Iris pigment epithelial cell (primary cell): ENCODE measurements at regions not wholly inside any gene's neighbourhood (a gene's known extent, or its start where the extent isn't known, plus 50 kb on each side); places are given as distances from the start of the nearest gene placed in this dataset.

Experiments used
- DNase-seq: peaks from one replicate; pipeline ENCODE4 v3.0.0-alpha.2; 2011; ENCODE audit warnings: low read depth

- no peak for DNase-seq
Measured at GRCh38 chr4:33171873-33172525, 2451.8 kb downstream of the PCDH7 start.

DNA sequence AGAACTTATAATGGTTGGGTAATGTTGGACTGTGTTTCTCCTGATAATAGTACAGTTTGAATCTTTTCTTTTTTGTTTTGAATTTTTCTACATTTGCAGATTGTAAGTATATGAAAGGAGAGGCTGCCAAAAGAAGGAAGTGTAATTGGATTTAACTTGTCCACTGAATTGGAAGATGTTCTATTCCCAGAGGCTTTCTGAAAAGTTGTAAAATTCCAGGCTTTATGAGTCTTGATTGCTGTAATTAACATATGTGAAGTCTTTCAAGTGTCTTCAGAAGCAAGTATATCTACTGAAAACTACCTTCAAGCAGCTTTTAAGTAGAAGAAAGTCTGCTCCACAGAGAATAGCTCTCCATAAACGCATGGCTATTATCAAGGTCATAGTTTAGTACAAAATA lies 2456.4 kb downstream of the PCDH7 start:
- DNase-seq, result no peak

DNA sequence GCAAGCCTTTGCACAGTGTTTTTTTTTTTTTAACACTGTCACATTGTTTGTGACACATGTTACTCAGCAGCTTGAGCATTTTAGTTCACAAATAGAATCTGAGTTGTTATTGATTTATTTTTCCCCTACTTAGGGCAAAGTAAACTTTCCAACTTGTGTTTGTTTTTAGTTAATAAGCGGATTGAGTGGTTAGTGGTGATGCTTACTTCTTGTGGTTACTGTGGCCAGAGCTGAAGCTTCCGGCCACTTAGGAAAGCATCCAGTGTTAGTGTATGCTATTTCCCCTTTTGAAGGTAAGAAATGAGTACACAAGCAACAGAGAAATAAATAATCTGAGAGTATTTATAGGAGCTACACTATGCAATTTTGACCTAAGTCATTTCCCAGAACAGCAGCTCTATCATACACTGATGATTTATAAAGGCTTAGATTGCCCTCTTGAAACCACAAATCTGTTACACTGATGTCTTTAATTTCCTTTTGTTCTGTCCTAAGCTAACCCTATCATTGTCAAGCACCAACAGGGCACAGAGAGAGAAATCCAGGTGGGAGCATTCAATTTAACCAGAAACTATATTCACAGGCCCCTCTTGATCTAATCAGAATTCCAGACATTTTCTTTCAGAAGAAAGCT lies 2464.6 kb downstream of the PCDH7 start:
- peak; percentile 4 for DNase-seq

GRCh38 chr4:33187035-33187434 lies 2466.9 kb downstream of the PCDH7 start:
- DNase-seq, result no peak

GRCh38 chr4:33188733-33189132 lies 2468.6 kb downstream of the PCDH7 start:
- no peak for DNase-seq

GRCh38 chr4:33189169-33189568 lies 2469.0 kb downstream of the PCDH7 start:
- no peak for DNase-seq

- DNase-seq, result no peak
Measured at GRCh38 chr4:33193109-33193508, 2472.9 kb downstream of the PCDH7 start.

DNA sequence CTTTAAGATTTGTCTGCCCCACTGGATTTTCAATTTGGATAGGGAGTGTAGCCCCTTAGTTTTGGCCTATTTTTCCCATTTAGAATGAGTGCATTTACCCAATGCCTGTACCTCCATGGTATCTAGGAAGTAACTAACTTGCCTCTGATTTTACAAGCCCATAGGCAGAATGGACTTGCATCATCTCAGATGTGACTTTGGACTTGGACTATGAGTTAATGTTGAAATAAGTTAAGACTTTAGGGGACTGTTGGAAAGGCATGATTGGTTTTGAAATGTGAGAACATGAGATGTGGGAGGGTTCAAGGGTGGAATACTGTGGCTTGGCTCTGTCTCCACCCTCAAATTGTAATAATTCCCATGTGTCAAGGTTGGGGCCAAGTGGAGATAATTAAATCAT lies 2480.2 kb downstream of the PCDH7 start:
- DNase-seq, result no peak

DNA sequence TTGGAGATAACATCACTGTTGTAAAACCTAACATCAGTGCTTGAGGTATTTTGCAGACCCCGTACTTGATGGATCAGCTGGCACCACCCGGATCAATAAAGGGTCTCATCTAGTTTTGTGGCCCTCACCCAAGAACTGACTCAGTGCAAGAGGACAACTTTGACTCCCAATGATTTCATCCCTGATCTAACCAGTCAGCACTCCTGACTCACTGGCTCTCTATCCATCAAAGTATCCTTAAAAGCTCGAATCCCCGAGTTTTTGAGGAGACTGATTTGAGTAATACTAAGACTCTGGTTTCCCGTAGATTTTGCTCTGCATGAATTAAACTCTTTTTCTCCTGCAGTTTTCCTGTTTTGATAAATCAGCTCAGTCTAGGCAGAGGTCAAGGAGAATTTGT lies 2498.1 kb downstream of the PCDH7 start:
- no peak for DNase-seq

DNA sequence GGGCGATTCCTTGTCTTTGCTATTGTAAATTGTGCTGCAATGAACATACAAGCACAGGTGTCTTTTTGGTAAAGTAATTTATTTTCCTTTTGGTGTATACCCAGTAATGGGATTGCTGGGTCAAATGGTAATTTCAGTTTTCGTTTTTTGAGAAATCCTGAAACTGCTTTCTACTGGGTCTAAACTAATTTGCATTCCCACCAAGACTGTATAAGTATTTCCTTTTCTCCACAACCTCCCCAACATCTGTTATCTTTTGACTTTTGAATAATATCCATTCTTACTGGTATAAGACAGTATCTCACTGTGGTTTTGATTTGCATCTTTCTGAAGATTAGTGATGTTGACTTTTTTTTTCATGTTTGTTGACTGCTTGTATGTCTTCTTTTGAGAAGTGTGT lies 2506.0 kb downstream of the PCDH7 start:
- DNase-seq, result no peak

GRCh38 chr4:33226783-33227182 lies 2506.6 kb downstream of the PCDH7 start:
- DNase-seq, result no peak

DNA sequence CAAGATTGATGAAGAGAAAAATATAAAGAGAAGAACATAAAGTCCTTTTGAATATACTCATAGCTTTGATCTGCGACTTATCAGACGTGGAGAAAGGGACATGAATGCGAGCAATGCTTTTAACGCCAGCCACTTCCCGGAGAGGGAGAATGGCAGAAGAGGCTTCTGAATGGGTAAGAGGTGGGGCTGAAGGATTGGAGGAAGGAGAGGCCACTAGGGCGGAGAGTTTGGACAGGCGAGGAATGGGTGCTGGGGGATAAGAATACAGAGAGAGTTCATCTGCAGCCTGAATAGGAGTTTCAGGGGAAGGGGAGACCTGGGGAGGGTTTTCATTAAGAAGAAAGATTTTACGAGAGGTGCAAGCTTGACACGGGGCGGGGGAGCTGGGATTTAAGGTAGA lies 2534.9 kb downstream of the PCDH7 start:
- DNase-seq, result no peak

GRCh38 chr4:33255507-33255906 lies 2535.3 kb downstream of the PCDH7 start:
- DNase-seq, result no peak

DNA sequence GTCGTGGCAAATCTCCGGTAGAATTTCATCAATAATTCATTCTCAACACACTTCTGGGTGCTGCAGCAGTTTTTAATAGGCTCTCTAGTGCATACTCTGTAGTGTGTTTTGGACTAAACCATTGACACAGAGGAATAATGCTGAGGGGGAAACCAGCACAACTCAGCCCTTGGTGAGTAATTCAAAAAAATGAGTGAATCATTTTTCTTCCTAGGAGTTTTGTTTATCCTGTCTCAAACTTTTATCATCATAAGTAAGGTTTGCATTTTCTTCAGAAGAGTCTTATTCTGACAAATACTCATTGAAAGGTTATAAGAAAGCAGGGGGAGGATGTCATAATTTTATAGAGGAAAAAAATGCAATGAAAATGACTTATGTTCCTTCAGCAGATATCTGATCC lies 2542.7 kb downstream of the PCDH7 start:
- peak; percentile 52 for DNase-seq

- no peak for DNase-seq
Measured at GRCh38 chr4:33268776-33269175, 2548.6 kb downstream of the PCDH7 start.

DNA sequence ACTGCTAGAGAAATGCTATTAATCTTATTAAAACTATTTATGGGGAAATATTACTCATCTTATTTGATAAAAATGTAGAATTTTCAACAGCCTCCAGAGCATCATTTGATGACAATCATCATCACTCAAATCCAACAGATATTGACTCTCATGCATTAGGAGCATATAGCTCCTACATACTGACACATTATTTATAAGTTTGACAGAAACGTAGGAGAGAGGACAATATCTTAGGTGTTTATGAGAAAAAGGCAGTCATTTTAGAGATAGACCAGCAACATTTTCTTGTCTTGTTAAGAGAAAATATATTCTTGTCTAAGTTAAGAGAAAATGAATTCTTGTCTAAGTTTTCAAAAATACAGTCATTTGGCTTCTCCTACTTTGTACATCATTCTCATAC lies 2550.2 kb downstream of the PCDH7 start:
- no peak for DNase-seq

- no peak for DNase-seq
Measured at GRCh38 chr4:33272722-33273121, 2552.6 kb downstream of the PCDH7 start.

DNA sequence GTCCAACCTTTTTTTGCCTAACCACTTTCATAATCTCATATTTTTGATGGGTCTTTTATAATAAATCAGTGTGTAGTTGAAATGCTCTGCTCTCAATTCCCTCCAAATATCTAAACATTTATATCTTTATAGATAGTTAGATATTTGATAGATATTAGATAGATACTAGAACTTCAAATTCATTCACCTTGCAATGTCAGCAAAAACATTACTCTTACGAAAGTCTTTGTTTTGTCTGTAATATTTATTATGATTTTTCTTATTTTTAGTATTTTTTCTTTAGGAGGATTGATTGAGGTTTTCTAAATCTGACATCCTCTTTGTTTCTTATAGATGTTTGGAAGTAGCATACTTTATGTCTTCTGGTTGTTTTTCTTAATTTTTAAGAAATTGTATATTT lies 2563.6 kb downstream of the PCDH7 start:
- no peak for DNase-seq

- no peak for DNase-seq
Measured at GRCh38 chr4:33296876-33297455, 2576.8 kb downstream of the PCDH7 start.

DNA sequence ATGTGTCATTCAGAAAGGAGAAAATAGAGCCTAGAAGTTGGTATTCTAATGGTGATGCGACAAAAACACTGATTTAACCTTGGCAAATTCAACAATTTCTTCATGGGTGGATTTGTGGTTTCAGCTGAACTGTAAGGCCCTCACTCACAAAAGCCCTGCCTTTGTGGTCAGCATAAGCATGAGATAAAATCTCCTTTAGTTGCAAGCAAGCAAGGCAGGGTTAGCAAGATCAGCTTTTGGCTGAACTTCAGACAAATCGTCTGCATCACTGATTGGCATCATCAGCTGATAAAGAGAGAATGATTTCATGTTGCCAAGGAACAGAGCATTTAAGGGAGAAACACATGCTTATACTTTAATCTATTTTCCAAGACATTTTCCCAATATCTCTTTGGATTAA lies 2582.2 kb downstream of the PCDH7 start:
- DNase-seq, result peak; percentile 26

- DNase-seq, result no peak
Measured at GRCh38 chr4:33306131-33306530, 2586.0 kb downstream of the PCDH7 start.

GRCh38 chr4:33316033-33316432 lies 2595.9 kb downstream of the PCDH7 start:
- DNase-seq, result no peak

- DNase-seq, result no peak
Measured at GRCh38 chr4:33316578-33316977, 2596.4 kb downstream of the PCDH7 start.

DNA sequence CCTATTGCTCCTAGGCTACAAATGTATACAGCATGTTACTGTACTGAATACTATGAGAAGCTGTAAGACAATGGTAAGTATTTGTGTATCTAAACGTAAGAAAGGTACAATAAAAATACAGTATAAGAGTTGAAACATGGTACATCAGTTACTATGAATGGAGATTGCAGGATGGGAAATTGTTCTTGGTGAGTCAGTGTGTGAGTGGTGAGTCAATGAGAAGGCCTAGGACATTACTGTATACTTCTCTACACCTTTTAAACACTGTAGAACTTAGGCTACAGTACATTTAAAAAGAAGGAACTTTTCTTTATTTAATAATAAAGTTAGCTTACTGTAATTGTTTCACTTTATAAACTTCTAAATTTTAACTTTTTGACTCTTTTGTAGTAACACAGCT lies 2603.2 kb downstream of the PCDH7 start:
- DNase-seq, result peak; percentile 6
